Activated B cell treated with CpG ODN at 0.5 μM for 24 hours (primary cell): ENCODE measurements at regions not wholly inside any gene's neighbourhood (a gene's known extent, or its start where the extent isn't known, plus 50 kb on each side); places are given as distances from the start of the nearest gene placed in this dataset.

ENCODE experiments used
- ATAC-seq: fragments of 200-7000 bp; cut with Tn5 transposase; one replicate; pipeline ENCODE4 v1.10.0; 2021; ENCODE audit warnings: low read depth, mild to moderate bottlenecking, moderate library complexity
- CTCF ChIA-PET: fragments of 350-600 bp; sonication (Branson Sonifier 250); formaldehyde crosslinking; loops from one replicate; lab custom pipeline; 2021; ENCODE audit warnings: antibody characterized with exemption; lab: Charles Lee
- POLR2A ChIA-PET: fragments of 350-600 bp; sonication (Branson Sonifier 250); formaldehyde crosslinking; loops from one replicate; lab custom pipeline; 2021; ENCODE audit warnings: antibody characterized with exemption; lab: Charles Lee
- DNase-seq: peaks from one replicate; pipeline ENCODE4 v3.0.0; 2022
- H3K27ac Mint-ChIP-seq: one replicate; pipeline ENCODE4 v1.8.0; 2020; ENCODE audit warnings: mixed read lengths
- H3K27me3 Mint-ChIP-seq: one replicate; pipeline ENCODE4 v1.8.0; 2021; ENCODE audit warnings: mixed read lengths
- H3K36me3 Mint-ChIP-seq: one replicate; pipeline ENCODE4 v1.8.0; 2021; ENCODE audit warnings: low read depth, mixed read lengths
- H3K4me1 Mint-ChIP-seq: one replicate; pipeline ENCODE4 v1.8.0; 2021; ENCODE audit warnings: mixed read lengths
- H3K4me3 Mint-ChIP-seq: one replicate; pipeline ENCODE4 v1.8.0; 2020; ENCODE audit warnings: mild to moderate bottlenecking, mixed read lengths
- H3K9me3 Mint-ChIP-seq: one replicate; pipeline ENCODE4 v1.8.0; 2020; ENCODE audit warnings: mixed read lengths
- intact Hi-C: fragments of 100-400 bp; cut with micrococcal nuclease; formaldehyde crosslinking; loops from one replicate; pipeline ENCODE4 v1.15.1; 2024
- TF ChIP-seq, protein P1 (sequence below): fragments of 200-600 bp; IDR thresholded peaks from one replicate; pipeline ENCODE4 v1.8.0; 2022; ENCODE audit warnings: antibody characterized with exemption, mild to moderate bottlenecking

DNA sequence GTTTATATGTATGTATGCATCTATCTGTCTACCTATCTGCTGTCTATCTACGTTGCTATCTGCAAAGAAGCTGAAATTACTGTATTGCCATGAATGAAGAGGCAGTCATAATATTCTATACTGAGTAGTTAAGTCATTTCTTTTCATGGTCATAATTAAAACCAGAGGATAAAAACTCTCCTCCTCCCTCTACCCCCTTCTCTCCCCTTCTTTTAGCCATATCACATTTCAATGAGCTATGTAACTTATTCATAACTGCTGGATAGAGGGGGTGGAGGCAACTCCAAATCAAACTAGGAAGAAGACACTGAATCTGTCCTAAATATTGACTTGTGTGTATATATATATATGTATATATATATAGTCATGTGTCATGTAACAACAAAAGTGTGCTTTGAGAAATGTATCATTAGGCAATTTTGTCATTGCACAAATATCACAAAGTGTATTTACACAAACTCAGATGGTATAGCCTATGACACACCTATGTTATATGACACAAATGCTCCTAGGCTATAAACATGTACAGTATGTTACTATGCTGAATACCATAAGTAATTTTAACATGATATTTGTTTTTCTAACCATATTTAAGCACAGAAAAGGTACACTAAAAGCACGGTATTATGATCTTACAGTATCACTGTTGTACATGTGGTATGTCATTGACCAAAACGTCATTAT, 229.7 kb upstream of the KCNMB2 start:
- H3K4me1 Mint-ChIP-seq, result no peaks in the 10 kb centered on the region
- POLR2A ChIA-PET, result no interaction called here
- no peak for DNase-seq
- H3K27me3 Mint-ChIP-seq, result no peaks in the 10 kb centered on the region
- H3K9me3 Mint-ChIP-seq, result no peaks in the 10 kb centered on the region
- no peak for ATAC-seq
- intact Hi-C loops, result no loop called here
- TF ChIP-seq, protein P1, sequence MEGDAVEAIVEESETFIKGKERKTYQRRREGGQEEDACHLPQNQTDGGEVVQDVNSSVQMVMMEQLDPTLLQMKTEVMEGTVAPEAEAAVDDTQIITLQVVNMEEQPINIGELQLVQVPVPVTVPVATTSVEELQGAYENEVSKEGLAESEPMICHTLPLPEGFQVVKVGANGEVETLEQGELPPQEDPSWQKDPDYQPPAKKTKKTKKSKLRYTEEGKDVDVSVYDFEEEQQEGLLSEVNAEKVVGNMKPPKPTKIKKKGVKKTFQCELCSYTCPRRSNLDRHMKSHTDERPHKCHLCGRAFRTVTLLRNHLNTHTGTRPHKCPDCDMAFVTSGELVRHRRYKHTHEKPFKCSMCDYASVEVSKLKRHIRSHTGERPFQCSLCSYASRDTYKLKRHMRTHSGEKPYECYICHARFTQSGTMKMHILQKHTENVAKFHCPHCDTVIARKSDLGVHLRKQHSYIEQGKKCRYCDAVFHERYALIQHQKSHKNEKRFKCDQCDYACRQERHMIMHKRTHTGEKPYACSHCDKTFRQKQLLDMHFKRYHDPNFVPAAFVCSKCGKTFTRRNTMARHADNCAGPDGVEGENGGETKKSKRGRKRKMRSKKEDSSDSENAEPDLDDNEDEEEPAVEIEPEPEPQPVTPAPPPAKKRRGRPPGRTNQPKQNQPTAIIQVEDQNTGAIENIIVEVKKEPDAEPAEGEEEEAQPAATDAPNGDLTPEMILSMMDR, result no peak
- H3K4me3 Mint-ChIP-seq, result no peak overlapping the region
- no peak overlapping the region for H3K27ac Mint-ChIP-seq
- CTCF ChIA-PET, result no interaction called here
- H3K36me3 Mint-ChIP-seq, result no peaks in the 10 kb centered on the region

GRCh38 chr3:178308771-178309170, 227.5 kb upstream of the KCNMB2 start:
- TF ChIP-seq, protein P1, result no peak
- DNase-seq (no peak), ATAC-seq (no peak)
- Mint-ChIP-seq H3K27me3 (no peaks in the 10 kb centered on the region), H3K4me3 (no peak overlapping the region), H3K4me1 (no peaks in the 10 kb centered on the region), H3K27ac (no peak overlapping the region), H3K9me3 (no peaks in the 10 kb centered on the region), H3K36me3 (no peaks in the 10 kb centered on the region)
- intact Hi-C loops, result no loop called here
- POLR2A ChIA-PET, result no interaction called here
- CTCF ChIA-PET, result no interaction called here

DNA sequence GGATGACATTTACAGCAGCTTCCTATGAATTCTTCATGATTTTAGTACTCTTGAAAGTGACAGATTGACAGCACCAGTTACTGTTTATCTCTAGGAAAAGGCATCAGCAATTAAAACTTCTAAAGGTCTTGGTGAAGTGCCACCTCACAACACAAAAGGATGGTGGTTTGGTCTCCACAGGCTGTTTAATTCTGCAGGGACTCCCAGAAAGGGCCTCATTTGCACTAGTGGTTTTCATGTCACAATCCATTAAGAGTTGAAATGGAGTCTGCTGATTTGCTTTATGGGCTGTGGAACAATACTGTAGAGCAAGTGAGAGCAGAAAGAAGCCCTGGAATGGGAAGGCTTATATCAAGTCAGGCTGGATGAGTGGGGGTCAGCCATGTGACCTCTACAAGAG, 225.3 kb upstream of the KCNMB2 start:
- Mint-ChIP-seq H3K27me3 (peaks cover 2% of the 10 kb centered on the region), H3K9me3 (no peaks in the 10 kb centered on the region), H3K4me3 (no peak overlapping the region), H3K36me3 (no peaks in the 10 kb centered on the region), H3K4me1 (no peaks in the 10 kb centered on the region), H3K27ac (no peak overlapping the region)
- ChIA-PET POLR2A (no interaction called here), CTCF (no interaction called here)
- ATAC-seq (no peak), DNase-seq (no peak)
- TF ChIP-seq, protein P1, result no peak
- intact Hi-C loops, result no loop called here

DNA sequence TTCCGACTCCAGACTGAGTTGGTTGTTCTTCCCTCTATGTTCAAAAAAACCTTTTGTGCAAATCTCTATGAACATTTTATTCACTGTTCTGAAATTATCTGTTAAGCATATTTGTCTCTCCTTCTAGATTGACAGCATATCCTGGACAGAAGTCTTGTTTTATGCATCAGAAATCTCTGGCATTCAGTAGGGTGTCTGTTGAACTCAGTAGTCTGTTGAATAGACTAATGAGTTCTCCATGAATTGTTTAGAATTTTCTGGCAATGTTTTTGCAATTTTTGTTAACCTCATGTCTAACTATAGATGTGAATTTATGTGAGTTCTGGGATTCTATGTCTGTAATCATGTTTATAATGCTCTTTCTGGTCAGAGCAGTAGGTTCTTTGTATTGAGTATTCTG, 222.5 kb upstream of the KCNMB2 start:
- TF ChIP-seq, protein P1, result no peak
- ATAC-seq (no peak), DNase-seq (no peak)
- ChIA-PET POLR2A (no interaction called here), CTCF (no interaction called here)
- intact Hi-C loops, result no loop called here
- Mint-ChIP-seq H3K4me1 (no peaks in the 10 kb centered on the region), H3K36me3 (no peaks in the 10 kb centered on the region), H3K27ac (no peak overlapping the region), H3K27me3 (peaks cover 5% of the 10 kb centered on the region), H3K9me3 (no peaks in the 10 kb centered on the region), H3K4me3 (no peak overlapping the region)

DNA sequence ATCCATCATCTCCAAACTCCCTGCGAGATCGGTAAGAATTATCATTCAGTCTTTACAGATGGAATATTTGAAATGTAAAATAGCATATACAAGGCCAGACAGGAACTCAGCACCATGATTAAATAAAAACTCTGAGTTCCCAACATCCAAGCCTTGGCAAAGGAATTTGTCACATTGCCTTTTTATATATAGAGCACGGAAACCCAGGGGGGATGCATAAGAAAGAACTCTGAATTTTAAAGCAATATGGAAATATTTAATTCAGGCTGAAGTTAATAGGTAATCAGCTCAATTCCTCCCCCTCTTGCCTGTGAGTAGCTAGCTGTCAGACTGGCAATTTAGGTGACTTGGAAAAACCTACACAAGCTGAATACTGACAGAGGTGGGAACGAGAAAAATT, 217.9 kb upstream of the KCNMB2 start:
- no peaks in the 10 kb centered on the region for H3K4me1 Mint-ChIP-seq
- H3K4me3 Mint-ChIP-seq, result no peak overlapping the region
- intact Hi-C loops, result no loop called here
- TF ChIP-seq, protein P1, result no peak
- H3K9me3 Mint-ChIP-seq, result no peaks in the 10 kb centered on the region
- DNase-seq (no peak), ATAC-seq (no peak)
- H3K36me3 Mint-ChIP-seq, result no peaks in the 10 kb centered on the region
- POLR2A ChIA-PET, result no interaction called here
- no peak overlapping the region for H3K27ac Mint-ChIP-seq
- H3K27me3 Mint-ChIP-seq, result peaks cover 5% of the 10 kb centered on the region
- CTCF ChIA-PET, result no interaction called here
